A549 (cell line): ENCODE measurements at regions not wholly inside any gene's neighbourhood (a gene's known extent, or its start where the extent isn't known, plus 50 kb on each side); places are given as distances from the start of the nearest gene placed in this dataset.

ENCODE experiments used
- ATAC-seq, 2 experiments: fragments of 200-7000 bp in 1 of 2; fragments of >200 bp in 1 of 2; cut with Nextera tagmentation in 1 of 2; cut with Tn5 transposase in 1 of 2; 3 replicates each; pipeline versions ENCODE4 v1.8.0 to v1.9.1; 2018 to 2020; ENCODE audit warnings: mild to moderate bottlenecking in 1 of 2, moderate library complexity in 1 of 2
- CTCF ChIA-PET: fragments of 300-600 bp; sonication (Branson Sonifier 250); formaldehyde crosslinking; extraction: SDS; loops from one replicate; lab custom pipeline; 2021; ENCODE audit warnings: antibody characterized with exemption, inconsistent platforms; lab: Yijun Ruan, JAX
- POLR2A ChIA-PET: fragments of 350-600 bp; formaldehyde crosslinking; extraction: SDS; loops from one replicate; lab custom pipeline; 2021; ENCODE audit warnings: antibody characterized with exemption, inconsistent platforms; lab: Yijun Ruan, JAX
- DNase-seq, 2 experiments: peaks; one replicate each; pipeline versions ENCODE4 v3.0.0 to v3.0.0-alpha.2; 2011 to 2016; ENCODE audit warnings: low read depth in 1 of 2, low spot score in 1 of 2
- FAIRE-seq: peaks from 2 replicates; lab custom pipeline; 2011; peaks lifted over from hg19 to GRCh38; lab: Jason Lieb, UNC
- H3K27ac ChIP-seq, 2 experiments: fragments of >200 bp; sonication (Bioruptor Twin); formaldehyde crosslinking; 3 replicates each; pipeline ENCODE4 v1.5.1; 2016 to 2017
- H3K4me1 ChIP-seq: fragments of >200 bp; sonication (Bioruptor Twin); formaldehyde crosslinking; 3 replicates; pipeline ENCODE4 v1.6.1; 2016
- H3K4me2 ChIP-seq: fragments of >200 bp; sonication (Bioruptor Twin); formaldehyde crosslinking; 3 replicates; pipeline ENCODE4 v1.6.1; 2016
- H3K4me3 ChIP-seq: fragments of >200 bp; sonication (Bioruptor Twin); formaldehyde crosslinking; 3 replicates; pipeline ENCODE4 v1.5.1; 2016
- H3K9me3 ChIP-seq: fragments of >200 bp; sonication (Bioruptor Twin); formaldehyde crosslinking; 3 replicates; pipeline ENCODE4 v1.6.1; 2016
- ATOH8 ChIP-seq: fragments of 250-450 bp; sonication (Bioruptor Pico); IDR thresholded peaks from 2 replicates; pipeline ENCODE4 v1.5.0; 2020; ENCODE audit warnings: low read depth, mild to moderate bottlenecking, moderate library complexity
- BHLHE40 ChIP-seq: IDR thresholded peaks from 2 replicates; pipeline ENCODE4 v1.6.1; 2012; ENCODE audit warnings: low read depth, low read length, inconsistent platforms
- CBX8 ChIP-seq: fragments of 200-600 bp; sonication (generic); IDR thresholded peaks from 2 replicates; pipeline ENCODE4 v1.6.1; 2016
- CHD2 ChIP-seq: fragments of 150-350 bp; IDR thresholded peaks from 2 replicates; pipeline ENCODE4 v1.6.1; 2014; ENCODE audit warnings: low read length; ENCODE audit not compliant: partially characterized antibody
- EHF ChIP-seq: fragments of 250-450 bp; sonication (Bioruptor Pico); IDR thresholded peaks from 2 replicates; pipeline ENCODE4 v1.5.0; 2020; ENCODE audit warnings: mild to moderate bottlenecking
- EHMT2 ChIP-seq: fragments of 200-600 bp; sonication (generic); IDR thresholded peaks from 2 replicates; pipeline ENCODE4 v1.6.1; 2016; ENCODE audit warnings: antibody characterized with exemption, low read depth, mild to moderate bottlenecking, moderate library complexity
- ELK1 ChIP-seq: fragments of 150-350 bp; IDR thresholded peaks from 2 replicates; pipeline ENCODE4 v1.6.1; 2014; ENCODE audit warnings: low read depth, mild to moderate bottlenecking, low read length
- EP300 ChIP-seq, 2 experiments: fragments of >200 bp; sonication (Bioruptor Twin); formaldehyde crosslinking; IDR thresholded peaks; 2 replicates in 1 of 2; 3 replicates in 1 of 2; pipeline ENCODE4 v1.6.1; 2016 to 2017
- HDAC2 ChIP-seq: fragments of 200-600 bp; sonication (generic); IDR thresholded peaks from 2 replicates; pipeline ENCODE4 v1.6.1; 2016
- HMGXB4 ChIP-seq: fragments of 250-450 bp; sonication (Bioruptor Pico); IDR thresholded peaks from 2 replicates; pipeline ENCODE4 v1.5.0; 2021; ENCODE audit warnings: mild to moderate bottlenecking, moderate library complexity, borderline replicate concordance
- HOXA7 ChIP-seq: fragments of 250-450 bp; sonication (Bioruptor Pico); IDR thresholded peaks from 2 replicates; pipeline ENCODE4 v1.5.0; 2020; ENCODE audit warnings: mild to moderate bottlenecking, moderate library complexity
- HOXB13 ChIP-seq: fragments of 250-450 bp; sonication (Bioruptor Pico); IDR thresholded peaks from 2 replicates; pipeline ENCODE4 v1.5.0; 2020; ENCODE audit warnings: low read depth, mild to moderate bottlenecking, moderate library complexity
- JUN ChIP-seq, 2 experiments: fragments of >200 bp; sonication (Bioruptor Twin); formaldehyde crosslinking; IDR thresholded peaks; 2 replicates in 1 of 2; 3 replicates in 1 of 2; pipeline ENCODE4 v1.6.1; 2016 to 2017
- JUNB ChIP-seq: fragments of >200 bp; sonication (Bioruptor Twin); formaldehyde crosslinking; IDR thresholded peaks from 2 replicates; pipeline ENCODE4 v1.6.1; 2016
- MAFK ChIP-seq: fragments of 450-650 bp; IDR thresholded peaks from 2 replicates; pipeline ENCODE4 v1.6.1; 2014; ENCODE audit not compliant: partially characterized antibody
- MAZ ChIP-seq: fragments of 150-350 bp; IDR thresholded peaks from 2 replicates; pipeline ENCODE4 v1.6.1; 2014; ENCODE audit warnings: antibody characterized with exemption, low read depth, low read length, borderline replicate concordance
- NPAS2 ChIP-seq: fragments of 250-450 bp; sonication (Bioruptor Pico); IDR thresholded peaks from 2 replicates; pipeline ENCODE4 v1.8.0; 2022; ENCODE audit warnings: mild to moderate bottlenecking, moderate library complexity, borderline replicate concordance
- REST ChIP-seq: fragments of 200-600 bp; sonication (generic); IDR thresholded peaks from 2 replicates; pipeline ENCODE4 v1.6.1; 2016; ENCODE audit warnings: antibody characterized with exemption, mild to moderate bottlenecking, moderate library complexity
- RFX5 ChIP-seq: fragments of 450-650 bp; IDR thresholded peaks from 2 replicates; pipeline ENCODE4 v1.7.1; 2014; ENCODE audit warnings: antibody characterized with exemption, mild to moderate bottlenecking, moderate library complexity
- TFCP2L1 ChIP-seq: fragments of 250-450 bp; sonication (Bioruptor Pico); IDR thresholded peaks from 2 replicates; pipeline ENCODE4 v1.5.0; 2021; ENCODE audit warnings: mild to moderate bottlenecking
- USF2 ChIP-seq: fragments of 450-650 bp; IDR thresholded peaks from 2 replicates; pipeline ENCODE4 v1.6.1; 2014; ENCODE audit warnings: antibody characterized with exemption
- WGBS: methylation state at CpG from one replicate; pipeline ENCODE4 v1.1.6; 2017; ENCODE audit errors: missing lambda C conversion rate; 5-methylcytosine and 5-hydroxymethylcytosine counted together

- Histone ChIP-seq H3K4me2 (no peak overlapping the region), H3K4me1 (no peaks in the 10 kb centered on the region), H3K4me3 (no peak overlapping the region), H3K9me3 (no peaks in the 10 kb centered on the region), H3K27ac (no peak overlapping the region)
- ChIA-PET CTCF (no interaction called here), POLR2A (no interaction called here)
- FAIRE-seq (no peak), DNase-seq (no peak), ATAC-seq (no peak)
- WGBS, result 48% methylated on average over 6 of the region's 6 CpGs
- TF ChIP-seq JUN (IDR thresholded peaks at IDR 0.05) (no peak), HOXA7 (CRISPR knock-in tag) (no peak), MAFK (no peak), JUNB (no peak), HDAC2 (no peak), BHLHE40 (no peak), CHD2 (no peak), CBX8 (no peak), USF2 (no peak), HOXB13 (CRISPR knock-in tag) (no peak), ATOH8 (CRISPR knock-in tag) (no peak), EHF (CRISPR knock-in tag) (no peak), MAZ (no peak), ELK1 (no peak), REST (no peak), HMGXB4 (no peak), EHMT2 (no peak), NPAS2 (CRISPR knock-in tag) (no peak), EP300 (IDR thresholded peaks at IDR 0.05) (no peak), TFCP2L1 (no peak)
Observed at GRCh38 chr17:13994050-13994449, 75.3 kb upstream of the COX10 start.

GRCh38 chr17:13995856-13996271, 73.4 kb upstream of the COX10 start:
- Histone ChIP-seq H3K4me2 (no peak overlapping the region), H3K4me1 (no peaks in the 10 kb centered on the region), H3K9me3 (no peaks in the 10 kb centered on the region), H3K27ac (no peak overlapping the region), H3K4me3 (no peak overlapping the region)
- TF ChIP-seq RFX5, result no peak
- no peak for TF ChIP-seq MAZ
- POLR2A ChIA-PET, result no interaction called here
- no peak for DNase-seq
- ATAC-seq, result no peak
- FAIRE-seq, result no peak
- 78% methylated on average over 4 of the region's 4 CpGs for WGBS
- CTCF ChIA-PET, result no interaction called here
